ENCODE measurements at regions not wholly inside any gene's neighbourhood (a gene's known extent, or its start where the extent isn't known, plus 50 kb on each side); places are given as distances from the start of the nearest gene placed in this dataset.

GRCh38 chrX:121259170-121259569, 211.8 kb downstream of the GLUD2 start:
- H3K9ac ChIP-seq (ENCODE audit: low read length): no peak overlapping the region
- no peaks in the 10 kb centered on the region for H3K79me2 ChIP-seq (ENCODE audit: low read length)
- no peaks in the 10 kb centered on the region for H3K27me3 ChIP-seq (ENCODE audit: low read depth, low read length)
- no peaks in the 10 kb centered on the region for H4K20me1 ChIP-seq (ENCODE audit: insufficient read depth, low read length)
- no peak overlapping the region for H3K27ac ChIP-seq (ENCODE audit: low read length)
- no peak overlapping the region for H2AFZ ChIP-seq (ENCODE audit: low read depth, low read length)
- no peak overlapping the region for H3K4me2 ChIP-seq (ENCODE audit: low read length)
- TF ChIP-seq EZH2phosphoT487 (IDR thresholded peaks at IDR 0.05; ENCODE audit: low read depth): no peak
- no peaks in the 10 kb centered on the region for H3K9me3 ChIP-seq (ENCODE audit: insufficient read depth, low read length)
- no peak overlapping the region for H3K4me3 ChIP-seq (ENCODE audit: low read length)
- H3K4me1 ChIP-seq (ENCODE audit: low read length): peaks cover 13% of the 10 kb centered on the region
- no peaks in the 10 kb centered on the region for H3K36me3 ChIP-seq (replicated peaks; ENCODE audit: low read depth, low read length)

- Histone ChIP-seq H3K27me3 (ENCODE audit: low read depth, low read length) (no peaks in the 10 kb centered on the region), H3K4me1 (ENCODE audit: low read length) (peaks cover 13% of the 10 kb centered on the region), H3K36me3 (replicated peaks; ENCODE audit: low read depth, low read length) (no peaks in the 10 kb centered on the region), H3K4me3 (ENCODE audit: low read length) (no peak overlapping the region), H2AFZ (ENCODE audit: low read depth, low read length) (no peak overlapping the region), H3K9me3 (ENCODE audit: insufficient read depth, low read length) (no peaks in the 10 kb centered on the region), H3K9ac (ENCODE audit: low read length) (no peak overlapping the region), H3K4me2 (ENCODE audit: low read length) (no peak overlapping the region), H3K27ac (ENCODE audit: low read length) (no peak overlapping the region), H4K20me1 (ENCODE audit: insufficient read depth, low read length) (no peaks in the 10 kb centered on the region), H3K79me2 (ENCODE audit: low read length) (no peaks in the 10 kb centered on the region)
- TF ChIP-seq EZH2phosphoT487 (IDR thresholded peaks at IDR 0.05; ENCODE audit: low read depth) (no peak), CTCF (IDR thresholded peaks at IDR 0.05; ENCODE audit: low read depth, low read length) (no peak)
Measured at GRCh38 chrX:121260596-121261240, 213.3 kb downstream of the GLUD2 start.

GRCh38 chrX:121283921-121284320, 236.5 kb downstream of the GLUD2 start:
- Histone ChIP-seq H3K4me2 (ENCODE audit: low read length) (no peak overlapping the region), H3K9me3 (ENCODE audit: insufficient read depth, low read length) (no peaks in the 10 kb centered on the region), H4K20me1 (ENCODE audit: insufficient read depth, low read length) (no peaks in the 10 kb centered on the region), H3K4me1 (ENCODE audit: low read length) (no peaks in the 10 kb centered on the region), H3K36me3 (replicated peaks; ENCODE audit: low read depth, low read length) (no peaks in the 10 kb centered on the region), H3K79me2 (ENCODE audit: low read length) (no peaks in the 10 kb centered on the region), H3K4me3 (ENCODE audit: low read length) (no peak overlapping the region), H3K9ac (ENCODE audit: low read length) (no peak overlapping the region), H3K27me3 (ENCODE audit: low read depth, low read length) (no peaks in the 10 kb centered on the region), H3K27ac (ENCODE audit: low read length) (no peak overlapping the region), H2AFZ (ENCODE audit: low read depth, low read length) (no peak overlapping the region)
- no peak for TF ChIP-seq CTCF (IDR thresholded peaks at IDR 0.05; ENCODE audit: low read depth, low read length)
- TF ChIP-seq EZH2phosphoT487 (IDR thresholded peaks at IDR 0.05; ENCODE audit: low read depth): no peak

- Histone ChIP-seq H3K9ac (ENCODE audit: low read length) (no peak overlapping the region), H3K27ac (ENCODE audit: low read length) (no peak overlapping the region), H4K20me1 (ENCODE audit: insufficient read depth, low read length) (no peaks in the 10 kb centered on the region), H3K4me3 (ENCODE audit: low read length) (no peak overlapping the region), H3K4me1 (ENCODE audit: low read length) (no peaks in the 10 kb centered on the region), H3K36me3 (replicated peaks; ENCODE audit: low read depth, low read length) (no peaks in the 10 kb centered on the region), H3K27me3 (ENCODE audit: low read depth, low read length) (no peaks in the 10 kb centered on the region), H3K4me2 (ENCODE audit: low read length) (no peak overlapping the region), H2AFZ (ENCODE audit: low read depth, low read length) (no peak overlapping the region), H3K9me3 (ENCODE audit: insufficient read depth, low read length) (no peaks in the 10 kb centered on the region), H3K79me2 (ENCODE audit: low read length) (no peaks in the 10 kb centered on the region)
- no peak for TF ChIP-seq CTCF (IDR thresholded peaks at IDR 0.05; ENCODE audit: low read depth, low read length)
- TF ChIP-seq EZH2phosphoT487 (IDR thresholded peaks at IDR 0.05; ENCODE audit: low read depth): no peak
Measured at GRCh38 chrX:121298499-121298898, 251.1 kb downstream of the GLUD2 start.
